NCI-H2196 treated with DMSO at 0.1 percent for 48 hours (cell line): ENCODE measurements at regions not wholly inside any gene's neighbourhood (a gene's known extent, or its start where the extent isn't known, plus 50 kb on each side); places are given as distances from the start of the nearest gene placed in this dataset.

Experiments
- DNase-seq: peaks from one replicate; lab custom pipeline; 2025; ENCODE audit not compliant: unreplicated experiment; lab: John Stamatoyannopoulos, UW

DNA sequence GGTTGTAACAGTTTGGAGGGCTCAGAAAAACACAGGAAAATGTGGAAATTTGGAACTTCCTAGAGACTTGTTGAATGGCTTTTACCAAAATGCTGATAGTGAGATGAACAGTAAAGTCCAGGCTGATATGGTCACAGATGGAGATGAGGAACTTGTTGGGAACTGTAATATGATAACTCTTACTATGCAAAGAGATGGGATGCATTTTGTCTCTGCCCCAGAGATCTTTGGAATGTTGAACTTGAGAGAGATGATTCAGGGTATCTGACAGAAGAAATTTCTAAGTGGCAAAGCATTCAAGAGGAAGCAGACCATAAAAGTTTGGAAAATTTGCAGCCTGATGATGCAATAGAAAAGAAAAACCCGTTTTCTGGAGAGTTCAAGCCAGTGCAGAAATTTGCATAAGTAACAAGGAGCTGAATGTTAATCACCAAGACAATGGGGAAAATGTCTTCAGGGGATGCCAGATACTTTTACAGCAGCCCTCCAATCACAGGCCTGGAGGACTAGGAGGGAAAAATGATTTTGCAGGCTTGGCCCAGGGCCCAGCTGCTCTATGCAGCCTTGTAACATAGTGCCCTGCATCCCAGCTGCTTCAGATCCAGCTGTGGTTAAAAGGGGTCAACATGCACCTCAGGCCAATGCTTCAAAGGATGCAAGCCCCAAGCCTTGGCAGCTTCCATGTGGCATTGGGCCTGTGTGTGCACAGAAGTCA, 572.7 kb upstream of the ATP2B1 start:
- no peak for DNase-seq

DNA sequence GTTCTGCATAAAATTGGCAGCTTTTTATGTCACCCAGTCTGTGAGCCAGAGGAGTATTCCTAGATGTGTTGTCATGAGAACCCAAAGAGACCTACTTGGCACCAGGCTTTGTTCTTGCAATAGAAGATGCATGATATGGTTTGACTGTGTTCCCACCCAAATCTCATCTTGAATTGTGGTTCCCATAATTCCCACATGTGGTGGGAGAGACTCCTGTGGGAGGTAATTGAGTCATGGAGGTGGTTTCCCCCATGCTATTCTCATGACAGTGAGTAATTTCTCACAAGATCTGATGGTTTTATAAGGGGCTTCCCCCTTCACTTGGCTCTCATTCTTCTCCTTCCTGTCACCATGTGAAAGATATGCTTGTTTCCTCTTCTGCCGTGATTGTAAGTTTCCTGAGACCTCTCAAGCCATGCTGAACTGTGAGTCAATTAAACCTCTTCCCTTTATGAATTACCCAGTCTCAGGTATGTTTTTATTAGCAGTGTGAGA, 572.0 kb upstream of the ATP2B1 start:
- no peak for DNase-seq

DNA sequence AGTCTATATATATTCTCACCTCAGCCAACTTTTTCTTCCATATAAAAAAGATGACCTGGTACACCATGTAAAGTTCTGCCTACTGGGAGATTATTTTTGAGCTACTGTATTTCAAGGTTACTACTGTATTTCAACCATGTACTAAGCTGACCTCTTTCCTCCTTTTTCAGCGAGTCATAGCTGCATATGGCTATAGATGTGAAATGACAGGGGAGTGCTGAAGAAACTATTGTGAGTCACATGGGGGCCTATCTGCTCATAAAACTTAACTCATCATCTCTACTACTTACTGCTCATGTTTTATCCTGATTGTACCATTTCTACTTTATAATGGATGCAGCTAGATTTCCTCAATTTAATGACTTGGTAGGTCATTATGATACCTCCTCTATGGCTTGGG, 571.4 kb upstream of the ATP2B1 start:
- DNase-seq: no peak

DNA sequence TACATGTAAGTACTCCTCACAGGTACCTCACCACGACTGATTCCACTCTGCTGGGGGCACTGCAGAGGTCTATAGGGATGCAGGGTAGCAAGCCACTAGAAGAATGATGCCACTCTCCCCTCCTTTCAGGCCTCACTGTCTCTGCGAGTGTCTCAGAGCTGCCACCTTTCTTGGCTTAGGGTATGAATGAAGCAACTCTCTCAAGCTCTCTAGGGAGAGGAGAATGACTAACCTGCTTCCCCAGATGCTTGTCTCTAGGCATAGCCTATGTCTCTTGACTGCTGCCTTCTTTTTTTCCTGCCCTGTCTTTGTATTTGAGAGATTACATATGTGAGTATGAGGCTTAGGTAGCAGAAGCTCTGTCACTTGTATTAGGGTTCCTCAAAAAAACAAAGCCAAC, 566.5 kb upstream of the ATP2B1 start:
- no peak for DNase-seq

GRCh38 chr12:90274407-90274806, 565.8 kb upstream of the ATP2B1 start:
- DNase-seq: no peak

- no peak for DNase-seq
Measured at GRCh38 chr12:90268574-90268973, 559.9 kb upstream of the ATP2B1 start.

- DNase-seq: no peak
Measured at GRCh38 chr12:90262251-90262650, 553.6 kb upstream of the ATP2B1 start.

DNA sequence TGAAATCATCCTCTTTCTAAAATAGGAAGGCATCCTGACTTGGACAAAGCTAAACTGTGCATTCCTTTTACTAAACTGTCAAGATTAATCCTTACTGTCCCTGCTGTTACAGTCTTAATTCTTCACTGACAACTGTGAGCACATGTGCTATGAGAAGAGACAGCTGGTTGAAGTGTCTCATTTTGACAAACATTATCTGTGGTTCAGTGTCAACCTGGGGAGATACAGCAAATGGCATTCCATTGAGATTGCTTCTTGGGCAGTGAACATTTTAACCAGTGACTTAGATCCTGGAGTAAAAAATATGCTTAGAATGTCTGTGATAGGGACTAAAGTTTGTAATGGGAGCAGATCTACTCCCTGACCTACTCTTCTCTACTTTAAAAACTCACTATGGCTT, 552.6 kb upstream of the ATP2B1 start:
- DNase-seq: no peak

DNA sequence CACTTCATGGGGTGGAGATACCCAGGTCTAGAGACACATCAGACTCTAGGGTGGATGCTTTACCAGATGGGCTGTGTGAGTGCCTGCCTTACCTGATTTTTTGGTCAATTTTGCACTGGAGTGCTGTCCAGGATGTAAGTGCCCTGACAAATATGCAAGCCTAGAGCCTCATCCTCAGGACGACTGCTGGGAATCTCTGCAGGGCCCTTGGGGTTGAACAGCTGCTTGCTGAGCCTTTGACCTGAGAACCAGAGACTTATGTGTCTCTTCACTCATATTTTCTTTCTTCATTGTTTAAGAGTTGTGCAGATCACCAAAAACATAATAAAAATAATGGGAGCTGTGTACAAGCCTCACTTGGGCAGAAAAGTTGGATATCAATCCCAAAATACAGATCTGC, 551.5 kb upstream of the ATP2B1 start:
- no peak for DNase-seq

- no peak for DNase-seq
Measured at GRCh38 chr12:90257927-90258624, 549.4 kb upstream of the ATP2B1 start.

DNA sequence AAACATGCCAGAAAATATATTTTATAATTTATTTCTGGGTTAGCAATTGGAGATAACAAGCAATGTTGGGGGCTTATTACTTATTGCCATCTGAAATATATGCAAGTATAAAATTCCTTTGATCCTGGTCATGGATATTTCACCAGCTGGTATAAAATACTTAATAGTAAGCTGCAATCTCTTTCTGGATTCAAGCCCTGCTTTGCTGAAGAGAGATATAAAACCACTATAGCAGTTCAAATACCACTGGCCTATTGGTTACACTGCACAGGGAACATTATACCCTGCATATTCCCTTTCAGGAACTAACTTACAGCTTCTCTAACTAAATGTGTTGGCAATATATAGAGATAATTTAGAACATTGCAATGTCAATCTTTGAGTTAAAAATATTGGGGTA, 546.2 kb upstream of the ATP2B1 start:
- DNase-seq: no peak

- no peak for DNase-seq
Measured at GRCh38 chr12:90253674-90254181, 545.1 kb upstream of the ATP2B1 start.

- no peak for DNase-seq
Measured at GRCh38 chr12:90253136-90253535, 544.5 kb upstream of the ATP2B1 start.

DNA sequence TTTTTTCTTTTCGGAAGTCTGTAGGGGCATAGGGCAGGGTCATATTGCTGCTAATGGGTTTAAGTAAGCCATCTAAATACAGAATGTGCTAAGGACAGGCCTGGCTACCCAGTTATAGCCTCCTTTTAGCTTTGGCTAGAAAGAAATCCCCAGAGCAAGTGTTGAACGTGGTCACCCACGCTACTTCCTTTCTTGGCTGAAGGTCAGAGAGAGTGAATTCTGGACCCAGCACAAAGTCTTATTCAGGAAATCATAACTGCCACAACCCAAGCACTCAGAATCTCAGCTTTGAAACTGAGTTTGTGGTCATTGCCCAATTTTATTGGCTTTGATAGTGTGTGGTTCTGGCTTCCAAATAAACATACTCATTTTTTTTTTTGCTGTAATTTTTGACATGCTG, 542.1 kb upstream of the ATP2B1 start:
- DNase-seq: no peak

- DNase-seq: no peak
Measured at GRCh38 chr12:90250042-90250441, 541.4 kb upstream of the ATP2B1 start.

GRCh38 chr12:90246688-90247087, 538.0 kb upstream of the ATP2B1 start:
- no peak for DNase-seq

DNA sequence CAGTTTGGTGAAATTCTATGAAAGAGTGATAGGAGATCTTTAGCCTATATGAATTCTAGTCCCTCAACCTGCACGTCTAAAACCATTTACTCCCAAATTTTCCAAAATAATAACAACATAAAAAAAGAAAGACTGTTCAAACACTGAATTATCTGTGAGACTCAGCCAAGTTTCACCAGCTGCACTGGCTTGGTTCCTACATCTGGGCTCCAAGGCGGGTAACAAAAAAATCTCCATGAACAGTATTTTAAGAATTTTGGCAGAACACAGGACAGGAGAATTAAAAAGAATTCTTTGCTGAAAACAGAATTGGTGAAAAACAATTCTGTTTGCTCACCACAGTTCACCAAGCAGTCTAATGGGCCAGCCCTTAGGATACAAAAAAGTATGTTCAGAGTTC, 536.8 kb upstream of the ATP2B1 start:
- DNase-seq: no peak

GRCh38 chr12:90244232-90244631, 535.6 kb upstream of the ATP2B1 start:
- DNase-seq: no peak

DNA sequence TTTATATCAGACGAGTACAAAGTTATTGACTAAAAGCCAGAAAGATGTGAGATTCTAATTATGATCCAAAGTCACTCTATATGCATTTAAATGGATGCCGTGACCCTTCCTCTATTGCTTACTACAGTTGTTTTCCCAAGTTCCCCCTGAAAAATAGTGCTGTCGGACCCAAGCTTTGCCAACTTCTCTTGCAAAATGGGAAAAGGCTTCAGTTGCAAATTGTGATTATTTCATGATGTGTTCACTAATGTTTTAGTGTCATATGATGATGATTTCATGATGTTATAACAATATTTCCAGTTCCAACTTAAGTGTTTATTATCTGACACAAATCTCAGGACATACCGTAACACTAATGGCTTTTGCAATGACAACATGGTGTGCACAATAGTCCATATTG, 534.6 kb upstream of the ATP2B1 start:
- no peak for DNase-seq

DNA sequence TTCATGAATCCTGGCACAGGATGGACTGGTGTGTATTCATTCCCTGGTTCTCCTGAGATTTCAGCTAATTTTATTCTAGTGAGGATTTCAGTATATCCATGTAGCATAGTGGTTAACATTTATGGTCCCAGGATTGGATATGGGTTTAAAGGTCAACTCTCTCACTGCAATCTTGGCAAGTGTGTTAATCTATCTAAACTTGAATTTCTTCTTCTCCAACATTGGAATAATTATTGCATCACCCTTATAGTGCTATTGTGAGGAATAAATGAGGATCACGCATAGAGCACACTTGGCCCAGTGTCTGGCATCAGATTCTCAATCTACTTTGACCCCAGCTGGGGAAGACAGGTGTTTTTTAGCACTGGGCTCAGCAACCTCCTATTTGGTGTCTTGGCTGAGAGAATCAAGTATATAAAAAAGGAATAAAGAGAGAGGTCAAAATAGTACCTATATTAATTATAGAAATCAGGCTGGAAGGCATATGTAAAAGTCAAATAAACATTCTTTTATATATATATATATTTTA, 531.2 kb upstream of the ATP2B1 start:
- no peak for DNase-seq

- DNase-seq: no peak
Measured at GRCh38 chr12:90238663-90239271, 530.1 kb upstream of the ATP2B1 start.

DNA sequence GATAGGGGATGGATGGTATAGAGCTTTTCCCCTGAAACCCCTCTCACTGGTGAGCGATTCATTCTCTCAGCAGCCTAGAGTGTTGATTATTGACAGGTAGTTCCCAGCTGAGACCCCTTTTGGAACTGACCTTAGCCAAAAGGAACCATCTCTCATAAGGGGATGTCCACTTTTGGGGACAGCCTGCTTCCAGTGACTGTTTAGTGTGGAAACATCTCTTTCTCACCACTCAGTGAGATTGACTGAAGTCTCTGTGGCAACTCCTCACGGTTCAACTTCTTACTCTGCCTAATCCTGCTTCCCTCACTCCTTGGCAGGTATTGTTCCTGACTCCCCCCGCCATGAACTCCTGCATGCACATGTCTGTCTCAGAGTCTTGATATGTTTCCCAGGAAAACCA, 529.2 kb upstream of the ATP2B1 start:
- no peak for DNase-seq
